NCI-H2196 treated with DMSO at 0.1 percent for 48 hours (cell line): ENCODE measurements at regions not wholly inside any gene's neighbourhood (a gene's known extent, or its start where the extent isn't known, plus 50 kb on each side); places are given as distances from the start of the nearest gene placed in this dataset.
A peak's percentile ranks its signal among the peaks of the same experiment; 100 is the strongest.
"Not testable (repeated sequence)": the region's sequence is repeated elsewhere in the genome, so short reads cannot be mapped to it uniquely, and the experiment has no call there.

Experiments
- DNase-seq: peaks from one replicate; lab custom pipeline; 2025; ENCODE audit not compliant: unreplicated experiment; lab: John Stamatoyannopoulos, UW

DNA sequence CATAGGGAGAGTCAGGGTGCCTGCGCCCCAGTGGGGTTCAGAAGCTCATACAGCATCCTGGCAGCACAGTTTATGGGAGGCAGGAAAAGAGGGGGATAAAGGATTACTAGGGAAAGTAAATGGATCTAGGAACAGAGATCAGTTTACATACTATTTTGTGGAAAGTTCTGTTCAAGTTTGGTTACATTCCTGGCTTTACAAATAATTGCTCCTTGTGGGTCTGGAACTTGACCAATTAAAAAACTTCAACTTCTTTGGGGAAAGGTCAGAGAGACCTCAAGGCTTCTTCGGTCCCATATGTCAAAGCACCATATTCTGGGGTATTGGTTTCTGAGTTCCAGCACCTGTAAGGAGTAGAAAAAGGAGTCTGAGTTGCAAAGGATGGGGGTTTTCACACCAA lies 64.1 kb downstream of the ZDHHC19 start:
- no peak for DNase-seq

DNA sequence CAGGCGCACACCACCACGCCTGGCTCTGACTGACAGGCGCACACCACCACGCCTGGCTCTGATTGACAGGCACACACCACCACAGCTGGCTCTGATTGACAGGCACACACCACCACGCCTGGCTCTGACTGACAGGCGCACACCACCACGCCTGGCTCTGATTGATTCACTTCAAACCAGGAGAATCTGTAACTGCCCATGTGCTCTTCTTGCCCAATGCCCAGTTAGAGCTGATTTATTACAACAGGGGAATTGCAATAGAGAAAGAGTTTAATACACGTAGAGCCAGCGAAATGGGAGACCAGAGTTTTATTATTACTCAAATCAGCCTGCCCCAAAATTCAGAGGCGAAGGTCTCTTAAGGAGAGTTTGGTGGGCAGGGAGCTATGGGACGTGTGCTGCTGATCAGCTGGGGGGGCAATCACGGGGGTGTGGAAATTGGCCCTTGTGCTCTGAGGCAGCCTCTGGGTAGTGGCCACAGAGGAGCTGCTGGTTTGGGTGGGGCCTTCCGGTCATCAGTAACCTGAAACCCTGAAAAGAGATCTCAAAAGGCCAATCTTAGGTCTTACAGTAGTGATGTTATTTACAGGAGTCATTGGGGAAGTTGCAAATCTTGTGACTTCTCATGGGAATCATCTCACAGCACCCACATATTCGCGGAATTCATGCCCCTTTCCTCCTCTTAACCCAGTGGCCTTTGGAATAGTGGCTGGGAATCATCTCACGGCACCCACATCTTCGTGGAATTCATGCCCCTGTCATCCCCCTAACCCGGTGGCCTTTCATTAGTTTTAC lies 63.8 kb upstream of the TFRC start:
- no peak for DNase-seq

DNA sequence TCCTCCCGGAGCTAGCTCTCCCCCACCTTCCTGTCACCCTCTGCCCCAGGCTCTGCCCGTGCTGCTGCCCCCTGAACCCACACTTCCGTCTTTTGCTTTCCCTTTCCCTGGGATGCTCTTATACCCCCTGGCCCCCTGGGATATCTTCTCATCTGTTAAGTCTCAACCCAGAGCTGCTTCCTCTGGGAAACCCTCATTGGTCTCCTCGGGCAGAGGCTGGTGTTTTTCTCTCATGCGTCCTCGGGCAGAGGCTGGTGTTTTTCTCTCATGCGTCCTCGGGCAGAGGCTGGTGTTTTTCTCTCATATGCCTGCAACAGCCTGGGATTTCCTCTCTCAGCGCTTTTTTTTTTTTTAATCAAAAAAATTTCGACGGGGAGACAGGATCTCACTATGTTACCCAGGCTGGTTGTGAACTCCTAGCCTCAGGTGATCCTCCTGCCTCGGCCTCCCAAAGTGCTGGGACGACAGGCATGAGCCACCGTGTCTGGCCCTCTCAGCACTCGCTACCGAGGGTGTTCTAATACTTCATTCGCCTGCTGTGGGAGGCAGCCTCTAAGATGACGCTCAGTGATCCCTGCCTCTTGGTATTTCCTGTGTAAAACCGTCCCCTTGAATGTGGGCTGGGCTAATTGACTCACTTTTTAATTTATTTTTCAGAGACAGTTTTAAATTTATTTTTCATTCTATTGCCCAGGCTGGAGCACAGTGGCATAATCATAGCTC lies 62.7 kb upstream of the TFRC start:
- no peak for DNase-seq

DNA sequence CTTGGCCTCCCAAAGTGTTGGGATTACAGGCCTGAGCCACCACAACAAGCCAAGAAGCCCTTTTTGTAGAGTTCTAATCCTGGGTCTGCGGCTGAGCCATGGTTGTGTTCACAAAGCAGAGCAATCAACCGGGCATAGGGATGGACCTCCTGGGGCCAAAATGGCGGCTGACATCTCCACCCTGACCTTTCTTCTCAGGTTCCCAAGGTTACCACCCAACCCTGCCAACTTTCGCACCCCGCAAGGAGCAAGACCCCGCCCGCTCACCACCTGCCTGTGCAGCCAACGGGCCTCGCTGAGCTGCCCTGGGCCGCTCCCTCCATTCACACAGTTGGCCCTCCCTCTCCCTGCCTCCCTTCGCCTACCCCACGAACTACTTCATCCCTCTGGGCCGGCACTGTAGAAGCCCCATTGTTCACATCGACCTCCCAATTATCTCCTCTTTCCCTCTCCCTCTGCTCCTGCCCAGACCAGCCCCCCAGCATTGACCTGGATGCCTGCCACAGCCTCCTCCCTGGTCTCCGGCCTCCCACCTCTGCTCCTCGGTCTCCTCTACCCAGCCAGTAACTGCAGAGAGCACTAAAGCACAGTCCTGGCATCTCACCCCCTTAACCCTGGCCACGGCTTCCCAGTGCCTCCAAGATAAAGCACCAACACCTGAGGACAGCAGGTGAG lies 62.0 kb upstream of the TFRC start:
- no peak for DNase-seq

DNA sequence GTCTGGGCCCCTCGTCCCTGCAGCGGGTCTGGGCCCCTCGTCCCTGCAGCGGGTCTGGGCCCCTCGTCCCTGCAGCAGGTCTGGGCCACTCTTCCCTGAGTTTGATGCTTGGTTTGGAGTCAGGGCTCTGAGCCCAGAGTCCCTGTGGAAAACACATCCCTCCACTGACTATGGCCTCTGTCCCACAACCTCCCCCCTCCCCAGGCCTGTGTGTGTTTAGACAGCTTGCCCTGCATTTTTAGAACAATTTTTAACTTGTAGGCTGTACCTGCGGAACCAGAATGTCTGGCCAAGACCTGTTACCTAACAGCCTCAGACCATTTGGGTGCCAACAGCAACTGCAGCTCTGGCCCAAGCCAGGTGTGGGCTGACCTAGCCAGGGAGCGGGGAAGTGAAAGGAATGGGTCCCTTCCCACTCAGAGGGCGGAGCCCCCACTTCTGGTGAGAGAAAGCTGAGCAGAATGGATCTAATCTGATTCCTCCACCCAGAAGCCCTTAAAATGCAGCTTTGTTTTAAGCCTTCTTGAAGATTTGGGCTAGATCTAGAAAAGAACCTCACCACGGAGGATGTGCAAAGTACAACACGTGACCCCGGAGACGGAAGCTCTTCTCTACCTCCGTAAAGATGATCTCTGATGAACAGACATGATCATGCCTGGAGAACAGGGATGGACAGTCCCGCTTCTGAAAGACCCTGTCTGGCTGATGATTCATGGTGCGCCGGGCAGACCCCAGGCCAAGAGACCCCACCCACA lies 60.5 kb upstream of the TFRC start:
- peak; percentile 63 for DNase-seq

DNA sequence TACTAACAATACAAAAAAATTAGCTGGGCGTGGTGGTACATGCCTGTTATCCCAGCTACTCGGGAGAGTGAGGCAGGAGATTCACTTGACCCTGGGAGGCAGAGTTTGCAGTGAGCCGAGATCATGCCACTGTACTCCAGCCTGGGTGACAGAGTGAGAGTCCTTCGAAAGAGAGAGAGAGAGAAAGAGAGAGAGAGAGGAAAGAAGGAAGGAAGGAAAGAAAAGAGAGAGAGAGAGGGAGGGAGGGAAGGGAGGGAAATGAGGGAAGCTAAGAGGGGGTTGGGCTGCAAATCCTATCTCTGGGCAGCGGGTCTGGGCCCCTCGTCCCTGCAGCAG lies 59.9 kb upstream of the TFRC start:
- no peak for DNase-seq

DNA sequence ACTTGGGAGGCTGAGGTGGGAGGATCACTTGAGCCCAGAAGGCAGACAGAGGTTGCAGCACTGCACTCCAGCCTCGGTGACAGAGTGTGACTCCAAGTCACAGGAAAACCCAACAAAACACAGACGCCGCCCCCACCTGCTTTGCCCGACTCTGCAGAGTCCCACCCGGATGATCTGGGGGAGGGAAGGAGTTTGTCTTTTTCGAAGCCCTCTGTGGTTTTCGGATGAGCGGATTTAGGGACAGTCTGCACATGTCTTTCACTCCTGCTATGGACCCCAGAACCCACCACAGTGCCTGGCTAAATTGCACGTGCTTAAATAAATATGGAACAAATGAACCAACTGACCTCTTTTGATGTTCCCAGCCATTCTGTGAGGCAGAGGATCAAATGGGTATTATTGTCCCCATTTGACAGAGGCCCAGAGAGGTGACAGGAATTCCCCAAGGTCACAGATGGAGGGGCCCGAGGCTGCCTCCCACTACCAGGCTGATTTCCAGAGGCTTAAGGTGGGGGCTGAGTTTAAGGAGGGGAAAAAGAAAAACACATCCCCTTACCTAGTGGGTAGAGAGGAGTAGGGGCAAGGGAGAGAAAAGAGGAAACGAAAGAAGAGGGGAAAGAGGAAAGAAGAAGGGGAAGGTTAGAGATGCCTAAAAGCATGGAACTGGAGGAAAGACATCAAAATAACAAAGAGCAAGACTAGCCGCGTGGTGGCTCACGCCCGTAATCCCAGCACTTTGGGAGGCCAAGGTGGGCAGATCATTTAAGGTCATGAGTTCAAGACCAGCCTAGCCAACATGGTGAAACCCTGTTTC lies 59.4 kb upstream of the TFRC start:
- no peak for DNase-seq

DNA sequence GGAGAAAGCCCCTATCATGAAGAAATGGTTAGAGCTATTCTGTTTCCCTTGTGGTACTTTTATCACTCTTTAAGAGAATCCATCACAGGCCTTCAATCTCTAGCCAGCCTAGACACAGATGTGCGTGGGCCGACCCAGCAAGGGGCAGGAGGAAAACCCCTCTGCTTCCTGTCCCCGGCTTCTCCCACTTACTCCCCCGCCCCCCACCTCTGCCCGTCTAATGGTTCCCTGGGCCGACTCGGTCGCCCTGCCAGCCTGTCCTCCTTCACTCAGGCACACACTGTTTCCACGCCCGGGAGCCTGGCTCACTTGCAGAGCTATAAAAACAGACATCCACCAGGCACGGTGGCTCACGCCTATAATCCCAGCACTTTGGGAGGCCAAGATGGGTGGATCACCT lies 58.3 kb upstream of the TFRC start:
- DNase-seq = no peak

DNA sequence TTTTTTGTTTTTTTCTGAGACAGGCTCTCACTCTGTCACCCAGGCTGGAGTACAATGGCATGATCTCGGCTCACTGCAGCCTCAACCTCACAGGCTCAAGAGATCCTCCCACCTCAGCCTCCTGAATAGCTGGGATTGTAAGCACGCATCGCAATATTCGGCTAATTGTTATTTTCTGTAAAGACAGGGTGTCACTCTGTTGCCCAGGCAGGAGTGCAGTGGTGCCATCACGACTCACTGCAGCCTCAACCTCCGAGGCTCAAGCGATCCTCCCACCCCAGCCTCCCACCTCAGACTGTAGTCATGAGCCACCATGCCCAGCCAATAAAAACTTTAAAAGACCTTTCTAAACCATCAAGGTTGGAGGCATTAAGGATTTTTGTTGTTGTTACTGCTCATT lies 57.4 kb upstream of the TFRC start:
- no peak for DNase-seq

DNA sequence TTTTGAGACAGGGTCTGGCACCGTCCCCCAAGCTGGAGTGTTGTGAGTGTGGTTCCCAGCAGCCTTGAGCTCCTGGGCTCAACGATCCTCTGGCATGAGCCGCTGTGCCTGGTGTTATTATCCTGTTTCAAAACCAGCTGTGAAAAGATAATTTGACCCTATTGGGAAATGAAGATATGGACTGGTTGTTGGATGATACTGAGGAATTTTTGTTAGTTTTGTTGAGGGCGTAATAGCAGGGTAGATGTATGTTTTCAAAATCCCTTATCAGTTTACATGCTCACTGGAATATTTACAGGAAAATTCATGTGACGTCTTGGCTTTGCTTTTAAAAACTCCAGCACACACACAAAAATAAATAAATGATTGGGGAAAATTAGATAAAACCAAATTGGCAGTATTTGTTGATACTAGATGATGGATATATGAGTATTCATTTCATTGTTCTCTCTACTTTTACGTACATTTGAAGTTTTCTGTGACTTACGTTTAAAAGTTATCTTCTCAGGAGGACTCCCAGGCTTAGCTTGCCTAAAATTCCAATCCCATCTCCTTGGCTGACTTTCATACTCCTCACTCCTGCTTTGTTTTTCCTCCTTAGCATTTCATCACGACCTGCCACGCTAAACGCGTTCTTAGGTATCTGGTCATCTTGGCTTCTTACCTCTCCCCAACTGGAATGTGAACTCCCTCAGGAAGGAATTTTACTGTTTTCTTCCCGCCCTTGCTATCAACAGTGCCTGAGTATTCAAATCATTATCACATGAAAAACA lies 56.8 kb upstream of the TFRC start:
- no peak for DNase-seq

DNA sequence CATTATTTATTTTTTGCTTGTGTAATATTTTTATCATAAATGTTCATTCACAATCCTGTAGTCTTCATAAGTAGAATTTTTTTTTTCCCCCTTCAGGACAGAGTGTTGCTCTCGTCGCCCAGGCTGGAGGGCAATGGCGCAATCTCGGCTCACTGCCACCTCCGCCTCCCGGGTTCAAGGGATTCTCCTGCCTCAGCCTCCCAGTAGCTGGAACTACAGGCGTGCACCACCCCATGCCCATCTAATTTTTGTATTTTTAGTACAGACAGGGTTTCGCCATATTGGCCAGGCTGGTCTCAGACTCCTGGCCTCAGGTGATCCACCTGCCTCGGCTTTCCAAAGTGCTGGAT lies 54.7 kb upstream of the TFRC start:
- DNase-seq = not testable (repeated sequence)

DNA sequence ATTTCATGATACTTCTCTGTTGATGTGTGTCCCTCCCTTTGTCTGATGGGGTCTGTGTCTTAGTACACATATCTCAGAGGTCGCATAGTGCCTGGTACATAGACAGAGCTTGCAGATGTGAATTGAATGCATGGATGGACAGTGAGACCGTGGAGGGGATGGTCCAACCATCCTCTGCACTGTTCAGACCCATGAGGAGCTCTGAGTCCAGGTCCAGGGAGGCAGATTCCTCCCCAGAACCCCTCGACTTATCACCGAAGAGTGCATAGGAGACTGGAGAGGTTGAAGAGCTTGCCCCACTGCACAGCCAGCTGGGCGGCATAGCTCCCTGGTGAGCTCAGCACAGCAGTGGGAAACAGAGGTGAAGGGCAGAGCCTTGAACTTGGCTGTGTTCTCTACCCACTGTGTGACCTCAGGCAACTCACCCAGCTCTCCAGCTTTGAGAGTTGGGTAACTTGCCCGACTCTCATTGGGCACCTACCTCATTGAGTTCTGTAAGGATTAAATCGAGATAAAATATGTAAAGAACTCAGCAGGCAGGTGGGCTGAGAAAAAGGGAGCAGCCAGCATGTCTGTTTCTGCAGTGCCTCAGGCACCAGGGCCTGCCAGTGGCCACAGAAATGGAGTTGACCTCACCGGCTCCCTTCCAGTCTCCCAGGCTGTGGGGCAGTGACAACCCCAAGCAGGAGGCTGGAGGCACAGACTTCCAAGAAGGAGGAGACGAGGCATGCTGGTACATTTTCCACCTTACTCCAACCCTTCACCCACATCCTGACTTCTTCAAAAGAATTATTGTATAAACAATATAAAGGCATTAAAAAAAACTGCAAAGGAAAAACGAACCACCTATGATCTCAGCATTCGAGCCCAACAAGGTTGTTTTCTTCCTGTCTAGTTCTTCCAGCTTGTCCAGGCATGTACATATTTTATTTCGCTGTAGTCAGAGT lies 54.1 kb upstream of the TFRC start:
- peak; percentile 42 for DNase-seq

DNA sequence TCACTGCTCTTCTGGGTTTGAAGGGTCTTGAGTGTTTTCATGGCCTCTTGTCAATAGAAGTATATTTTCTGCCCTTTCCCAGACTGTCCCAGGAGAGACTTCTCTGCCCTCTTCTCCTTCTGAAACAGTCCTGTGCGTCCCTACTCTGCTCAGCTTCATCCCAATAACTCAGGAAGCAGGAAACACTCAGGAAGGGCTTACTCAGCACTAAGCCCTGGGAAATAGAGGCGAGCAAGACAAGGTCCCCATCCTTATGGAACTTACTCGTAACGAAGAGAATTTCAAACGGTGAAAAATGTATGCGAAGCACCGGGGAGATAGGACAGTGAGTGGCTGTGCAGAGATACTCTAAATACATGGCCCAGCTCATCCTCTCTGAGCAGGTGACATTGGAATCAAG lies 52.8 kb upstream of the TFRC start:
- no peak for DNase-seq

DNA sequence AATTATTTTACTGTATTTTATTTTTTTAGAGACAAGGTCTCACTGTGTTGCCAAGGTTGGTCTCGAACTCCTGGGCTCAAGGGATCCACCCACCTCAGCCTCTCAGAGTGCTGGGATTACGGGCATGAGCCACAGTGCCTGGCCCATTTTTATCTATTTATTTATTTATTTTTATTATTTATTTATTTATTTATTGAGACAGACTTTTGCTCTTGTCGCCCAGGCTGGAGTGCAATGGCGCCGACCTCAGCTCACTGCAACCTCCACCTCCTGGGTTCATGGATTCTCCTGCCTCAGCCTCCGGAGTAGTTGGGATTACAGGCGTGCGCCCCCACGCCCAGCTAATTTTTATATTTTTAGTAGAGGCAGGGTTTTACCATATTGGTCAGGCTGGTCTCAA lies 52.0 kb upstream of the TFRC start:
- not testable (repeated sequence) for DNase-seq

DNA sequence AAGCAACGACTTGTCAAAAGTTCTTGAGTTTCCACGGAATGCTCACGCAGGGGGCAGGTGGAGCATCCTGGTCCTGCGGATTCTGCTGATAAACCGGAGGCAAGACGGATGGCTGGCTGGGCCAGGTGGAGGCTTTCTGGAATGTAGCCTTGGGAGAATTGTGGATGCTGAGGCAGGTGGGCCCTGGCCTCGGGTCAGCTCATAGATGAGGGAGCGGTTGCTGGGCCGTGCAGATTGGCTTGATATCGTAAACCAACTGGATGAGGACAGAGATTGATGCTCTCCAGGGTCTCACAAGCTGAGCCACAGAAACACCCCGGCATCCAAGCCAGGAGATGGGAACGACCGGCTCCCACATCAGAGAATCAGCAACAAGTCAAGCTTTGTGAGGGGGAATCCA lies 50.0 kb upstream of the TFRC start:
- DNase-seq = no peak
